Astrocyte of the spinal cord (primary cell): ENCODE measurements at regions not wholly inside any gene's neighbourhood (a gene's known extent, or its start where the extent isn't known, plus 50 kb on each side); places are given as distances from the start of the nearest gene placed in this dataset.

ENCODE experiments used
- DNase-seq: peaks from one replicate; pipeline ENCODE4 v3.0.0; 2011; ENCODE audit warnings: low read depth, low spot score
- H3K4me3 ChIP-seq: 2 replicates; pipeline ENCODE4 v1.5.1; 2011; ENCODE audit warnings: low read depth, mild to moderate bottlenecking, low read length, moderate library complexity
- CTCF ChIP-seq: IDR thresholded peaks from 2 replicates; pipeline ENCODE4 v1.5.1; 2012; ENCODE audit warnings: low read depth, mild to moderate bottlenecking, low read length, inconsistent platforms
- in situ Hi-C: cut with HindIII; loops from 2 replicates; pipeline ENCODE4 v1.10.0; 2017; ENCODE audit warnings: low sequenced_read_pairs

GRCh38 chr13:95438297-95438696 lies 114.2 kb upstream of the CLDN10 start:
- no peak for TF ChIP-seq CTCF
- no peak for DNase-seq
- in situ Hi-C loops, result no loop called here
- no peak overlapping the region for H3K4me3 ChIP-seq

- no peak overlapping the region for H3K4me3 ChIP-seq
- no peak for TF ChIP-seq CTCF
- in situ Hi-C loops, result no loop called here
- no peak for DNase-seq
Observed at GRCh38 chr13:95440441-95441088, 112.0 kb upstream of the CLDN10 start.

- in situ Hi-C loops, result no loop called here
- no peak for TF ChIP-seq CTCF
- H3K4me3 ChIP-seq, result no peak overlapping the region
- DNase-seq, result no peak
Observed at GRCh38 chr13:95441326-95441725, 111.2 kb upstream of the CLDN10 start.

DNA sequence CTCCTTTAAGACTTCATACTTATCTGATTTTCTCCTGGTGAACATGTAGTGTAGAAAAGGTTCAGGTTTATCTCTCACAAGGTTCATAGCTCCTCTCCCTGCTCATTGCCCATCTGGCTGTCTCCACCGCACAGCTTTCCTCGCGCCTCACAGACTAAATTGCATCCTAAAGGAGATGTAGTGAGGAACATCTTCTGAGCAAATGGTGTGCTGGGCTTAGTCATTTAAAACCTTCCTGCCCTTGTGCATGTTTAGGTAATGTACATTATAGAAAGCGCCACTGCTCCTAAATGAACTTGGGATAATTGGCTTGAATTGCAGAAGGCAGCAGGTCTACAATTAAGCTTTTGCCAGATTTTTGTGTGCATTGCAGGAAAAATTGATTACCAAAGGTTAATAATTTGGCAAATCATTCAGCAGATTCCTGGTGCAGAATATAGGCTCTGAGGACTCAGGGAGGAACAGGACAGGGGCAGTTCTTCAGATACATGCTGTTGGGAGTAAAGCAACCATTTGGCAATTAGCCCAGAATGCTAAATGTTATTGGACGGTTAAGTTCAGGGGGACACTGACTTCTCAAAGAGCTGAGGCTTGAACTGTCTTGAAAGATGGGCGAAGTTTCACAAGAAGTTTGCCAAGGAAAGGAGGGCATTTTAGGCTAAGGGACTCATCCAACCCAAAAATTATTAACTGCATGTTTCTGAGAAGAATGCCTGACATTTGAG lies 108.4 kb upstream of the CLDN10 start:
- in situ Hi-C loops, result no loop called here
- no peak for DNase-seq
- TF ChIP-seq CTCF, result no peak
- H3K4me3 ChIP-seq, result no peak overlapping the region

GRCh38 chr13:95445131-95445530 lies 107.4 kb upstream of the CLDN10 start:
- in situ Hi-C loops, result no loop called here
- no peak overlapping the region for H3K4me3 ChIP-seq
- DNase-seq, result no peak
- no peak for TF ChIP-seq CTCF

- in situ Hi-C loops, result no loop called here
Observed at GRCh38 chr13:95447814-95448213, 104.7 kb upstream of the CLDN10 start.

More at GRCh38 chr13:95447814-95448213, 104.7 kb upstream of the CLDN10 start:
- H3K4me3 ChIP-seq, result no peak overlapping the region
- no peak for DNase-seq
- TF ChIP-seq CTCF, result no peak
